ENCODE measurements at regions not wholly inside any gene's neighbourhood (a gene's known extent, or its start where the extent isn't known, plus 50 kb on each side); places are given as distances from the start of the nearest gene placed in this dataset.

DNA sequence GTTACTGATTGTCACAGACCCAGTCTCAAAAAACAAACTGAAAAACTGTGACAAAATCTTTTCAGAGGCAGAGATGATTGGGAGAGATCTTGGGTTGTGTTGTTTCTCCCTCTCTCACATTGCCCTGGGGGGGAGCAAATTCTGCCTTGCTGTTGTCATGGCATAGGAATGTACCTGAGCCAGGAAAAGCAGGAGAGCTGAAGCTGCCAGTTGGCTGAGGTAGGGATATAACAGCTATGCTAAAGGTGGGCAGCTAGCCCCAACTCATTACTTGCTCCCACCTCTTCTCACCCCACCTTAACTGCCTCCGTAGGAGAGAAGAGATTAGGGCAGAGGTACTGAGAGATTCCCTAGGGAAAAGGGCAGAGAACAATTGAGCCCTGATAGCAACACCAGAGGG is 299.3 kb downstream of the OSR1 start:
- DNase-seq (ENCODE audit: low spot score) = no peak
- intact Hi-C loops (cut with DNase I) = no loop called here

DNA sequence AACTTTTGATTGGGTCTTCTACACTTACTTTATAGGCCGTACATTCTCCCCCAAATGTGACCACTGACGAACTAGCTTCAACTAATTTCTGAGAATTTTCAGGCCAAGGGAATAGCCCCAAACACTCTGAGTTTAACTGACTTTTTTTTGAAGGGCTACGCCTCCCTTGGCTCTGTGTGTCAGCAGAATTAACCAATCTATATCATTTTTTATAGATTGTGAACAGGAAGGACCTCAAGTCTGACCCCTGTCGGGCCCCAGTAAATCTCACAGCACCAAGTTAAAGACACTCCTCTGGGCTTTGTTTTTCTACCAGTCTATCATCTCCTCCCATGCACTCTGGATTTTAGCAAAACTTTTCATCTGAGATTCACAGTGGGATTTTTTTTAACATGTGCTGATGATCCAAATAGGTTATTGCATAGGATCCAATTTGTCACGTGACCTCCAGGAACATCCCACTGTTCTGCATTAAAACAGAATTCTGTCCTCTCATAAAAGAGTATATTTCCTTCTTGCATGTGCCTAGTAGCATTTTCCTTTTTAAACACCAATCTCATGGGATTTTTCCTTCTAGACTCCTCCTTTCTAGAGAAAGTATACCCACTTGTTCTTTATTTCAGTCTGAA is 307.1 kb downstream of the OSR1 start:
- DNase-seq (ENCODE audit: low spot score) = no peak
- intact Hi-C loops (cut with DNase I) = no loop called here

DNA sequence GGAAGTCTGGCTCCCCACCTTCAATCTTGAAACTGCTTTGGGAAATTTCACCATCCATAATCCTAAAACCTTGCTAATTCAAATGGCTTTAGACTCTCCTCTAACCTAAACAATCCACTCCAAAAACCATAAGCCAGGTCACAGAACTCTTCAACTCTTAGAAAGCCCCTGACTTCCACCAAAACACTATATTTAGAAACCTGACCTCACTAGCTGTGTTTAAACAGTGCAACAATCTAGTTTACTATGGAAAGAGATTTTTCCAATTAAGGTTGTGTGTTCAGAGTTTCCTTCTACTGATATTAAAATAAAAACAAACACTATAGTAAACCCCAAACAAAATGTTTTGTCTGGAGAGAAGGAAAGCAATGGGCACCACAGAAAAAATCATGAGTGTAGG is 308.1 kb downstream of the OSR1 start:
- intact Hi-C loops (cut with DNase I) = no loop called here
- no peak for DNase-seq (ENCODE audit: low spot score)

DNA sequence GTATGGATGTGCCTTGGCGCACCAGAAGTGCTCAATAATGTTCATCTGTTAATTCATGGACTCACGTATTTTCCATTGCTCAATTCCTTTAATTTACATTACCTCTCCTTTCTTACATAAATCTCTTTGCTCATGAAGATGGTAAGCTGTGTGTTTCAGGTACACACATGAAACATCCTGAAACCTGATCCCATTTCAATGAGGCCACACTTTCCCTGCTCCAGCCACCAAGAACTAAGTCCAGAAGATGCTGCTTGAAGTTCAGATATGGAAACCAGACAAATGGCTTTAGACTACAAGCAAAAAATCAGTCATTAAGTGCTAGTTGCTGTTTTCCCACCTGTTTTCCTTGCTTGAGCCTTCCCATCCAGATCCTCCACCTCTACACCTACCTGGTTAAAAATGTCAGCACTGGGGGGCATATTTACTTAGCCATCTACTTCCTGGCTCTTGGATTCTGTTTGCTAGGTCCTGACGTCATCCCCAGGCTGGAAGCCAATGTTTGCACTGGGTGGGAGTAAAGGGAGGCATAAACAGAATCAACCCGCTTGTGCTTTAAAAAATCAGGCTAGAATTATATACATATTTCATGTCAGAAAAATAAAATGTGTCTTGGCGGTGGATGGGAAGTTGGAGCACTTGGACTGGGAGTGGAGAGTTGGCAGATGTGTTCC is 309.7 kb downstream of the OSR1 start:
- DNase-seq (ENCODE audit: low spot score) = no peak
- intact Hi-C loops (cut with DNase I) = no loop called here

DNA sequence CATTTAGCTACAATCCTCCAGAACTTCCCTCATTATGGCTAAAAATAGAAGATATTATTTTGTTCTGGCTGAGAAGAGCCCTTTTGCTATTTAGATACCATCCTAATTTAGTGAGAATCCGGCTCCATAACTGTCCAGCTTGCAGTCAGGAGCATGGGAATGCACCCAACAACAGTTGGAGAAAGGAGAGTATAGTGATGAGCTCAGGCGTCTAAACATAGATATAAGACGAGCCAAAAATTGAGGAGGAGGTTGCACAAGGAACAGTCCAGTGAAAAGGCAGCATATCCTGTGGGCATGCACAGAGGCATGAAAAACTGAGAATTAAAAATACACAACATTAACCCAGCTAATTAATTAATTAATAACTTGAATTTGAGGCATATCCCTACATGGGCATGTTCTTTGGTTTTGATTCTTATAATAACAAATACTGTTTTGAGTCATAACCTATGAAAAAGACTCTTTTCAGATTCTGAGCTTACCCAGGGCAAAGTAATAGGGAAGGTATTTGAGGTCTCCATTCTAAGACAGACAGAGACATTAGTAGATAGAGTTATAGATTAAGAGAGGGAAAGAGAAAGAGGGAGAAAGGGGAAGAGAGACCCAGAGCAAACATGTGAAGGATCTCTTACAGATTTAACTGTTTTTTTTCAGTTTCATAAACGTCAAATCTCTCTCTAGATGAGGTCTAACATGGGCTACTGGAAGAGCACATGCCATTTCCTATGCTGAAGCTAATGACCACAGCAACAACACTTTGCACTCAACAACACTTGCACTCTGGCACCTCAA is 311.2 kb downstream of the OSR1 start:
- DNase-seq (ENCODE audit: low spot score) = no peak
- intact Hi-C loops (cut with DNase I) = no loop called here

DNA sequence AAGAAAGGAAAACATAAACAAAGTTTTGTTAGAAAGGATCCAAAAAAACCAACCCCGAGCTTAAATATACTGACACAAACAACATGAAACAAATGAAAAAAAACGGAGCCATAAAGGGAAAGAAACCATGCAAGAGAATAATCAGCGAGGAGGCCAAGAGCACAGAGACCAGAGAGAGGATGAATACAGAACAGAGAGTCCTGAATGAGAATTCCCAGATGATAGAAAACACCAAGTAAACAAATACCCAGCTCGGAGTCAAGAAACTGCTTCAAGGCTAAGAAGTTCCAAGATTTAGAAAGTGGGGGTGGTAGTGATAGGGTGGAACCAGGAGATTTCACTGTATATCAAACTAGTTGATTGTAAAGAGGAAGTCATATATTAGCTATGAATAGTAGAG is 313.3 kb downstream of the OSR1 start:
- intact Hi-C loops (cut with DNase I) = no loop called here
- no peak for DNase-seq (ENCODE audit: low spot score)

DNA sequence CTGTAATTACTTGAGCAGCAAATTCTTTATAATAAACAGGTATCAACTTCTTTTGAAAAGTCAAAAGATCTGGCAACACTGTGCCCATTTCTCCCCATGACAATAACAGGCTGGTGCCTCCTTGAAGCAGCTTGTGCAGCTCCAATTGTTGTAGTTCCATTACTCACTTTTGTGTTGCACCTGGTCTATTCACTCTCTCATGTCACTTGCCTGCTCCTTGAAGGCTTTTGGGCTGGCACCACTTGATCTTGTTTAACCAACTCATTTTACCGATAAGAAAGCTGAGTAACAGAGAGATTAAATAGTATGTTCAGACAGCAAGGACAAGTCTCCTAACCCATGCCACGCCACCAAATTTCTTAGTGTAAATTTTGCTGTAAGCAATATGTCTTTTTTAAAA is 314.5 kb downstream of the OSR1 start:
- intact Hi-C loops (cut with DNase I) = no loop called here

DNA sequence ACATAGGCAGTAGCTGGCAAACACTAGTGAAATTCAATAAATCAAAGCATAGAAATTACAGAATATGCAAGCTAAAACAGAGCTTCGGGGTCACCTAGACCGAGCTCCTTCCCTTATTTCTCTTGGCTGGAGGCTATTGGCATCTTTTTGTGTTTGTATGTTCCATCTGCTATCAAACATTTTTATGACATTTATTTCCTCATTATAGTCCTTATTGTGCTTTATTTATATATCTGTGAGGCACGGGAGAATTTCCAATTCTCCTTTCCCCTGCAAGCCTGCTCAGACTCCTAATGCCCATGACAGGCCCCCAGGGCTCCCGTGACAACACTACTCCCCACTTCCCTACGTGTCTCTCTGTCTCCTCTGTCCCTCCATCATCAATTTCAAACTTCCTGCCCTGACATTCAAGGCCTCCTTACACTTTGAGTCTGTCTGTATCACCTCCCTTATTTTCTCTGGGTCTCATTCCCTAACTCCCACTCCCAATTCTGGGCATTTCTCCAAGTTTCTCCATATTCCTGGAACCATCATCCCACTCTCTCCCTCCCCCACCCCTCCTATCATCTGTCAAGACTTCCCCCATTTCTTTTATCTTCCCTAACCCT is 316.9 kb downstream of the OSR1 start:
- DNase-seq (ENCODE audit: low spot score) = no peak
- intact Hi-C loops (cut with DNase I) = no loop called here

More for the DNA sequence above, 314.5 kb downstream of the OSR1 start:
- DNase-seq (ENCODE audit: low spot score) = no peak

DNA sequence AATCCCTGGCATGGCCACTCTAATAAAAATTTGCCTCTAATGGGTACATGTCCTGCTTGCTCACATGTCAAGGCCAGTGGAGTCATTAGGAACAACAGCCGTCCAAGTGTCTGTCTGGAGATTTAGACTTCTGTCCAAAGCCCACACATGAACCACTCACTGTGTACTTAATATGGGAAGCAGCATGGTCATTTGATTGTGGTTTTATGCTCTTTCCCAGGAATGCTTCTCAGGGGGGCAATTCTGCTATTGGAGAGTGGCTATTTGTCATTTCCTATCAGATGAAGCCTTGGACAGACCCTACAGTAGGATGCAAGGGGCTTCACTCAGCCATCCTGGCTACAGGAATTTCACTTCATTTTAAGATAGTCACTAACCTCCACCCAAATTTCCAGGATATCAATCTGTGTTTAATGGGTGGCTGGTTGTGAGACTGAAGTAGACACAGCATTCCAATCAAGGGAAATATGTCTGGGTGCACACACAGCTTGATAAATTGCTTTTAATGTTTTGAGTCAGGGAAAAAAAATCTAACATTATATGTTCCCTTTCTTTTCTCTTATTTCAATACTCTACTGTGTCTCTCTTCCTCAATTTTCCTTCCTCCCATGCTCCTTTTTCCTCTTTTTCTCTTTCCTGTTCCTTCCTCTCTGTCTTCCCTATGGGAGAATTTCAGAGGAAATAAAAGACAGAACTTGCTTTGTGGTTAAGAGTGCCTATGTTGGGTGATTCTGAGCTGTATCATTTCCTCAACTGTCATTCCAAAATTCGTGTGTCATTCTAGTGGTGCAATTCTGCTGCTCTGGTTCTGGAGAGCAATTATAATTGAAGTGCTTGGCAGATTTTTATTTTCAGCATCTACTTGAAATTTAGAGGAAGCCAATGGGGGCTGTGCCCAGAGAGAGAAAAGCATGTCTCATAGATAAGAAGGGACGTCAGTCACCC is 320.1 kb downstream of the OSR1 start:
- DNase-seq (ENCODE audit: low spot score) = no peak

DNA sequence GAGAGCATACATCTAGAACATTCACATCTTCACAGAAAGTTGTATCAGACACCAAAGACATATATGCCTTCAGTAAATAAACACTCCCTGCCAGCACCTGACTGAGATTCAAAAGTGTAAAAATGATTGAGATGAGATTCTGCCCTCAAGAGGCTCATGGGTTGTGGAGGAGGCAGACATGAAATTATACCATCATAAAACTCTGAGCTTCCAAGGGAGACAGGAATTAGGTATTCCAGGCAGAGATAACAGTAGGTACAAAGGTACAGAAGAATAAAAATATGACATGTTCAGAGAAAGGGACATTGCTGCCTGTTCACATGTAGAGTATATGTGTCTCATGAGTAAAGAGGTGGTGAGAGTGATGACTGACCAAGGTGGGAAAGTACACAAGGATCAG is 322.3 kb downstream of the OSR1 start:
- no peak for DNase-seq (ENCODE audit: low spot score)
- intact Hi-C loops (cut with DNase I) = no loop called here

More for the DNA sequence above, 320.1 kb downstream of the OSR1 start:
- intact Hi-C loops (cut with DNase I) = no loop called here

DNA sequence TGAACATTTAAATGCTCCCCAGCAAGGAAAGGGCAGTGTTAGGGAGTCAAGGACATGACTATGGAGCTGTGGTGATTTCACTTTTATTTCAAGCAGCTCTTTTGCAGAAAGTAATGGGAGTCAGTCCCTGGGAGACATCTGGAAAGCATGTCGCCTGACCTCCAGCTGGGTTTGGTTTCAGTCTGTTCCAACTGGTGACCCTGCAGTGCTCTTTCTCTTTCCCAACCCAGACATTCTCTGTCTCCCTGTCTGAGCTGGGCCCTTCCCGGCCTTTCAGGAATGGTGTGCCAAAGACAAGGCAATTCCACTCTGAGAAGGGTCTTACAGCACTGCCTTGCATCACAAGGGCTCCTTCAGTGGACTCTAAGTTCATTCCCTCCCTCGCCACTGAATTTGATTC is 323.2 kb downstream of the OSR1 start:
- intact Hi-C loops (cut with DNase I) = no loop called here
- no peak for DNase-seq (ENCODE audit: low spot score)

DNA sequence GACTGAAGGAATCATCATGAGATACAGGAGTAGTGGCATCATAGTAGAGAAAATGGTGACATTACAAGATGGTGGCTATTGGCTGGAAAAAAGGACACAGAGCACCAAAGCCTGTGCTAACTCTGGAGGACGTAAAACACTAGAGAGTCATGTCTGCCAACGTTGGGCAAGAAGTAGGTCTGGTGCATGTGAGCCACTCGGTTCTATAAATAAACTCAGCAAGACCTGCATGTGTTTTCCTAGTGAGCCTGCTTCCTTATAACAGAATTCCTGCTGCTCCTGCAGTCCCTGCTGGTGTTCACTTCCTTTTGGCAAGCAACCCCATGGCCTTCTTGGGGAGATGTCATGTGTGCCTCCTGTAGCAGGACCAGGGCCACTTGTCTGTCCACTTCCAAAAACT is 325.2 kb downstream of the OSR1 start:
- no peak for DNase-seq (ENCODE audit: low spot score)
- intact Hi-C loops (cut with DNase I) = no loop called here

DNA sequence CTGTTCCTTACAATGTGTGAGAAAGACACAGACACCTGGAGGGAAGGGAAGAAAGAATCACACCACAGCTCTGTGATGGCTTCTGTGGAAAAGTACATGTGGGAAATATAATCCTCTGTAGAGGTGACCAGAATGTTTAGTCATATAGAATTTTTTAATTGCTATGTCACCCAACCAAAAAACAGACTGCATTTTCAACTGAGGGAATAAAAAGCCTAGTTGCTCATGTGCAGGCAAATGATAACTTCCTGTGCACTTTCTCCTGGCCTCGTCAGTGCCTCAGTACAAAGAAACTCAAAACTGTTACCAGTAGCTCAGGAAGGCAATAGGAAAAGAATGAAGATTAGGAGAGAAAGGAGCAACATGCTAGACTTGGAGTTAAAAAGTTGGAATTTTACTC is 326.8 kb downstream of the OSR1 start:
- no peak for DNase-seq (ENCODE audit: low spot score)
- intact Hi-C loops (cut with DNase I) = no loop called here

DNA sequence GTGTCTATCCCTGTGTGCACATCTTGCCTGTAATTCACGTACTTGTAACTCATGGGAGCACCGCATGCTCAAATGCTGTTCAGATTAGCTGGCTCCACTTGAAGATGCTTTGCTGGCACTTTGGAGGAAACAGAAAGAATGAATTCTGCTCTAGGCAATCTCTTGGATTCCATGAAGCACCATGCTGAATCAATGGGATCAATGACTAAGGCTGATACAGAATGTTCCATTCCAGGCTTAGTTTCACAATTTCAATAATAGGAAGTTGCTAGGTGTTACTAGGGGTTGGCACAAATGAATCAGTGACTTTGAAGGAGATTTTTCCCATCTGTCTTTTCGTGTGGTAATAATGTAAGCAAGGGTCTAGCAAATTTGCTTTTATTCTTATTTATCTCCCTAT is 328.8 kb downstream of the OSR1 start:
- intact Hi-C loops (cut with DNase I) = no loop called here

DNA sequence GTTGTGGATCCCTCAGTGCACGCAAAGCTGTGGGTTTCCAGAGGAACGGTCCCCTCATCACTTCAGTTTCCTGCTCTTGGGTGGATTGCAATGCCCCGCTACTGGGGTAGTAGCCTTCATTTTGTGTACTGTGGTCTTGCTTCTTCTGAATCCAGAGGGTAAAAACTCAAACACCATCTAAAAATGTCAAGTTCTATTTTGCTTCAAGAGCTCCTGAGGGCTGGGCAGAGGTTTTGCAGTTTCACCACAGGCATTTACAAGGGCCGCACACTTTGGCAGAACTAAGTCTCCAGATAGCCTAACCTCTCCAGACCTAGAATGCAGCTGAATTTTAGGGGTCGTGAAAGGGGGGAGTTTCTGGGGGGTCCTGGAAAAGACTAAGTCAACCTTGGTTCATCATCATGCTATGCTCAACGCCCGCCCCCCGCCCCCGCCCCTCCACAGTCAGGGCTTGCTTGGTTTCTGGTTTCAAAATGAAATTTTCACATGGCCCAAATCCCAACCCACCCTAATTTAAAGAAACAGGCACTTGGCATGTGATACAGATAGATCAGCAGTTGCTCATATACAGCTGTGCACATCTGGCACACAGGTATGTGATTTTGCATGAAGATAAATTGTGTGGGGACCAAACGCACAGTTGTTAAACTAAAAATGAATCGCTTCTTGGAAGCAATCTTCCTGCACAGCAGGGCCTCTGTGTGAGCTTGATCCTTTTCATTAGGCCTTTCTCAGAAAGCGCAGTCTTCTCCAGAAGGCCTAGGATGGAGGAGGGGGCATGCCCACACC is 329.6 kb downstream of the OSR1 start:
- DNase-seq (ENCODE audit: low spot score) = no peak
- intact Hi-C loops (cut with DNase I) = no loop called here

More for the DNA sequence above, 328.8 kb downstream of the OSR1 start:
- no peak for DNase-seq (ENCODE audit: low spot score)

DNA sequence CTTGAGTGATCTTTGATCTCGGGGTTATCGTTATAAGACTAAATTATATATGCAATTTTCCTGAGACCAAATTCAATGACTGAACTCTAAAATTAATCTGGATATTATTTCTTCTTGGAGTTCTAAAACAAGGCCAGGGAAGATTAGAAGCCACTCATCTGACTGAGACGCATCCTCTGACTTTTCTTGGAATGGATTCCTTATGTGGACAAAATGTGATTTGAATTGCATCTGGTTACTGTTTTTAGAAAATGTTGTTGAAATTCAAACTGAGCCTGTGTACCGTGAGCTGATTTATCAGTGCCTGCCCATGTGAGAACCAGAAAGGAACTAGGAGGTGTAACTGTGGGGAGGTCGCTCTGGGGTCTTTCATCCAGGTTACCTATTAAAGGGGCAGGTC is 330.8 kb downstream of the OSR1 start:
- DNase-seq (ENCODE audit: low spot score) = no peak
- intact Hi-C loops (cut with DNase I) = no loop called here

DNA sequence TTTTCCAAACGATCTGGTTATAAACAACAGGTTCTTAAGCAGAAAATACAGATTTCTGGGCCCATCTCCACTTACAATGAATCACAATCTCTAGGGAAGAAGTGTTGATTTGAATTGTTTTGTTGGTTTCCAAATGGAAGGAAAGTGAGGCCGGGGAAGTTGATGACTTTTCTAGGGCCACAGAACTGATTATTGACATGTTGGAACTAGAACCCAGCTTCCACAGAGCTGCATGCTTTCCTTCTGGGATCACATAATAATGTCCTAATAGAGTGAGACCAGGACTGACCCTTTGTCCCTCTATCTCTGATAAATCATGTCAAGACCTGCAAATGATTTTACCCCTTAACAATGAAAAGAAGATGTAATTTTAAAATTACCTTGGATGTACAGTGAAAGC is 332.2 kb downstream of the OSR1 start:
- no peak for DNase-seq (ENCODE audit: low spot score)
- intact Hi-C loops (cut with DNase I) = no loop called here

DNA sequence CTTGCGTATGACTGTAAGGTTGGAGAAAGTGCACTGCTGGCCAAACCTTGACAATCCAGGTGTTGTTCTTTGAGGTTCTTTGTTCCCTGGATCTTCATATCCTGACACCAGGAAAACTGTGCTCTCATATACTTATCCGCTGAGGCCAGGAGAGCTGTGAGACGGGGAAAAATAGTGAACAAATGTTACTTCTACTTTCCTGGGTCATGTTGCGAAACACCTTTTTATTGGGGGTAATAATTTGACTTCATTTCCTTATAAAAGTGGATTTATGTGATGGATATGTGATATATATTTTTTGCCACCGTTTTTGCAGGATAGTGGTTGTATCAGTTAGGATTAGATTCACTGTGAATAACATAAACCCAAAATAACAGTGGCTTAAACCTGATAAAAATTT is 336.1 kb downstream of the OSR1 start:
- intact Hi-C loops (cut with DNase I) = no loop called here
- no peak for DNase-seq (ENCODE audit: low spot score)

DNA sequence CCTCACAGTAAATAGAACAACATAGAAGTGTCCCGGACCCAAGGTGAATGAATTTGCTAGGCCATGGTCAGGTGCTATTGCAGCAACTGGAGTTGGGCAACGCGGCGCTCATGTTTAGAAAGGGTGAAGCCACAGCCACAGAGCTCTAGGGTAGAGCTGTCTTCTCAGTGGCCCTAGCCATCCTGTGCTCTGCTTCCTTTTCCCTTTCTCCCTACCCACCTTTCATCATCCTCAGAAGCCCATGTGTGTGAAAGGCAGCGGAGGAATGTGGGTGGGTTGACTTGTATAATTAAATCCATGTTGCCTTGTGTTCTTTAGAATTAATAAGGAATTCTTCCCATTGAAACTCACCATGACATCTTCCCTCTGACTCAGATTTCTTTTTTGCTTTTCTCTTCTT is 336.7 kb downstream of the OSR1 start:
- DNase-seq (ENCODE audit: low spot score) = no peak
- intact Hi-C loops (cut with DNase I) = no loop called here
